BLaER1 treated with 17β-estradiol and CSF1 and Interleukin-3, amounts not matched to agents 10 nM and 100 nM (cell line): ENCODE measurements at regions not wholly inside any gene's neighbourhood (a gene's known extent, or its start where the extent isn't known, plus 50 kb on each side); places are given as distances from the start of the nearest gene placed in this dataset.

Experiments used
- H3K27ac ChIP-seq, 11 experiments: shearing (Covaris generic); formaldehyde crosslinking; 2 replicates each; pipeline ENCODE4 v1.8.1; 2022
- H3K27me3 ChIP-seq, 11 experiments: shearing (Covaris generic); formaldehyde crosslinking; 2 replicates each; pipeline ENCODE4 v1.8.1; 2022
- H3K36me3 ChIP-seq, 11 experiments: shearing (Covaris generic); formaldehyde crosslinking; 2 replicates each; pipeline ENCODE4 v1.8.1; 2022
- H3K4me1 ChIP-seq, 10 experiments: shearing (Covaris generic); formaldehyde crosslinking; 2 replicates each; pipeline ENCODE4 v1.8.1; 2022
- H3K4me2 ChIP-seq, 11 experiments: shearing (Covaris generic); formaldehyde crosslinking; 2 replicates each; pipeline ENCODE4 v1.8.1; 2022
- H3K4me3 ChIP-seq, 10 experiments: shearing (Covaris generic); formaldehyde crosslinking; 2 replicates each; pipeline ENCODE4 v1.8.1; 2022
- H3K9ac ChIP-seq, 11 experiments: shearing (Covaris generic); formaldehyde crosslinking; 2 replicates each; pipeline ENCODE4 v1.8.1; 2022
- H3K9me3 ChIP-seq, 11 experiments: shearing (Covaris generic); formaldehyde crosslinking; replicated peaks in 1 of 11; 2 replicates each; pipeline ENCODE4 v1.8.1; 2022
- H4K20me1 ChIP-seq, 11 experiments: shearing (Covaris generic); formaldehyde crosslinking; 2 replicates each; pipeline ENCODE4 v1.8.1; 2022
- Cebpa-rat ChIP-seq, 11 experiments: shearing (Covaris generic); IDR thresholded peaks; 2 replicates each; pipeline ENCODE4 v1.8.1; 2022

- Histone ChIP-seq H3K27ac (no peak overlapping the region), H3K4me2 (no peak overlapping the region), H3K9ac (no peak overlapping the region), H4K20me1 (no peaks in the 10 kb centered on the region), H3K27me3 (no peaks in the 10 kb centered on the region), H3K4me1 (no peaks in the 10 kb centered on the region), H3K4me3 (no peak overlapping the region), H3K9me3 (no peaks in the 10 kb centered on the region), H3K36me3 (no peaks in the 10 kb centered on the region)
- no peak for TF ChIP-seq Cebpa-rat (IDR thresholded peaks at IDR 0.05)
These were observed 185.1 kb upstream of the DDHD1 start for GRCh38 chr14:53338192-53338591.

DNA sequence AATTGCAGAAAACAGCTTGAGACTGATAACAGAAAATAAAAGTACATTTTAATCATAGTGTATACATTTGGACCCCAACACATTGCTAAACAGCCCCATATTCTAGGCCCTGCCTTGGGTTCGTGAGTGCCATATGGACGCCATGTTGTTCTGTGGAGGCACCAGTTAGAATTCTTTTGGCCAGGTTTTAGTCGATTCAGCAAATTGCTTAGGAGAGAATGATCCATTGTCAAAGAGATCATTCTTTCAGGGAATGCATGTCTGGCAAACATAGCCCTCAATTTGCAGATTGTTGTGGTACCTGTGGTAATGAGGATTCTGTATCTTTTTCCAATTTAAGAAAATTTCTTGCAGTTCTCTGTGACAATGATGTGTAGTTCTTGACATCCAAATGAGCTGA lies 183.6 kb upstream of the DDHD1 start:
- no peak overlapping the region for H3K4me3 ChIP-seq
- no peaks in the 10 kb centered on the region for H3K4me1 ChIP-seq
- no peaks in the 10 kb centered on the region for H3K27me3 ChIP-seq
- H4K20me1 ChIP-seq, result no peaks in the 10 kb centered on the region
- H3K4me2 ChIP-seq, result no peak overlapping the region
- no peak for TF ChIP-seq Cebpa-rat (IDR thresholded peaks at IDR 0.05)
- no peaks in the 10 kb centered on the region for H3K9me3 ChIP-seq
- H3K27ac ChIP-seq, result no peak overlapping the region
- no peak overlapping the region for H3K9ac ChIP-seq
- no peaks in the 10 kb centered on the region for H3K36me3 ChIP-seq

DNA sequence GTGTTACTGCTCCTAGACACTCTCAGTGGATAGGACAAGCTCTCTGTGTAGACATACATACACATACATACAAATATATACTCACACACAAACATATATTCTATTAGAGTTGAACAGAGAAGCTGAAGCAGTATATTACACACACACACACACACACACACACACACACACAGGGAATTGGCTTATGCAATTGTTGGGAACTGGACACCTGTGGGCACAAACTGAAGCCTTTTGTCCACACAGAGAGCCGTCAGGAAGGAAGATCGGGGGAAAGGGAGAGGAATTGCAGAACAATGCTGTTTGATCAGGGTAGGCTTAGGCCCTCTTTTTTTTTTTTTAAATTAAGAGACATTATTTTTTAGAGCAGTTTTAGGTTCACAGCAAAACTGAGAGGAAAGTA lies 180.7 kb upstream of the DDHD1 start:
- H3K27me3 ChIP-seq, result no peaks in the 10 kb centered on the region
- no peak overlapping the region for H3K4me3 ChIP-seq
- H3K36me3 ChIP-seq, result no peaks in the 10 kb centered on the region
- H4K20me1 ChIP-seq, result no peaks in the 10 kb centered on the region
- H3K4me1 ChIP-seq, result no peaks in the 10 kb centered on the region
- no peak overlapping the region for H3K9ac ChIP-seq
- TF ChIP-seq Cebpa-rat (IDR thresholded peaks at IDR 0.05), result no peak
- no peak overlapping the region for H3K27ac ChIP-seq
- H3K4me2 ChIP-seq, result no peak overlapping the region
- no peaks in the 10 kb centered on the region for H3K9me3 ChIP-seq

DNA sequence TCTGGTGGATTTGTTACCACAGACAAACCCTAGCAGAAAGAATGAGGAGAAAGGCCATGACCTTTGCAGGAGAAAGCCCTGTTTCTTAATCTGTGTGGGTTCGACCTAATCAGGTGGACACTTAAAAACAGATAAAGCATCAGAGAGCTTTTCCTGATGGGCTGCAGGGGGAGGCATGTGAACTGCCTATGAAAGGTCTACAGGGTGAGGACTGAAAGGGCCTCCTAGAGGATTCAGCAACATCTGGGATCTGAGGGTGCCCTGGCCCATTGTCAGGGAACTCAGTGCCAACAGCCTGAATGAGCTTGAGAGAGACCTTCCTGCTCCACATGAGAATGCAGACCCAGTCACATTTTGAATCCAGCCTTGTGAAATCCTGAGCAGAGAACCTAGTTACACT lies 178.8 kb upstream of the DDHD1 start:
- H3K4me3 ChIP-seq, result no peak overlapping the region
- H3K27ac ChIP-seq, result no peak overlapping the region
- no peak overlapping the region for H3K4me2 ChIP-seq
- H3K27me3 ChIP-seq, result no peaks in the 10 kb centered on the region
- no peaks in the 10 kb centered on the region for H4K20me1 ChIP-seq
- no peaks in the 10 kb centered on the region for H3K9me3 ChIP-seq
- no peak for TF ChIP-seq Cebpa-rat (IDR thresholded peaks at IDR 0.05)
- H3K9ac ChIP-seq, result no peak overlapping the region
- H3K4me1 ChIP-seq, result no peaks in the 10 kb centered on the region
- H3K36me3 ChIP-seq, result no peaks in the 10 kb centered on the region

DNA sequence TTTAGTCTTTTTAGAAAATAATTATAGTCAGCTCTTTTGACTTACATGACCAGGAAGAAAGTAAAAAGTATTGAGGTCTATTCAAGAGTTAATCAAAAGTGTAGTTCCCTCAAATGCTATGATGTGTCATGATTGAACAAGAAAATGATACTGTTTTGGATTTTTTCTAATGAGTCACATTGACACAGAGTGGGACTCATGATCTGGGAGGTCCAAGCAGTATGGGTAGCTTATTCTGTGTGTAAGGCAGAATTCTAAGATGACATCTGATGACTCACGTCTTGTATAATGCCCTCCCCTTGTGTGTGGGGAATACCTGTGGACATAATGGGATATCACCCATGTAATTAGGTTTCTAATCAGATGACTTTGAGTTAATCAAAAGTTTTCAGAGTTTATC lies 178.1 kb upstream of the DDHD1 start:
- Histone ChIP-seq H3K36me3 (no peaks in the 10 kb centered on the region), H3K9ac (no peak overlapping the region), H4K20me1 (no peaks in the 10 kb centered on the region), H3K4me2 (no peak overlapping the region), H3K4me3 (no peak overlapping the region), H3K27me3 (no peaks in the 10 kb centered on the region), H3K9me3 (no peaks in the 10 kb centered on the region), H3K4me1 (no peaks in the 10 kb centered on the region), H3K27ac (no peak overlapping the region)
- TF ChIP-seq Cebpa-rat (IDR thresholded peaks at IDR 0.05), result no peak

DNA sequence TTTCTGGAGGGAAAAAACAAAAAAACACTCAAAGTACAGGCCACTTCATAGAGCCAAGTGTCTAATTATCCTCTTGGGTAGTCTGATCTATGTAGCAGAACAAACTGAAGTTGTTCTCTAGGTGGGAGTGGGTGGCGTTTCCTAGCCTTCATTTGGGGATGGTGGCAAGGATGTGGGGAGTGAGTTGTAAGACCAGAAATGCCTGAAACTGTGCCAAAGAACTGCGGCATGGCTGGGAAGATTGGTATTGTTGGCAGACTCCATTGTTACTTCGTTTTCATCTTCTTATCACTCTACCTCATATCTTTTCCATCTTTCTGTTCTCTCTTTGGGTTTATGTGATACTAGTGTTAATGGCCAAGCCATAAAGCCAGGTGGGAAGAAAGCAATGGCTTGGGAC lies 177.3 kb upstream of the DDHD1 start:
- Histone ChIP-seq H3K27ac (no peak overlapping the region), H3K9ac (no peak overlapping the region), H3K36me3 (no peaks in the 10 kb centered on the region), H3K4me1 (no peaks in the 10 kb centered on the region), H3K4me3 (no peak overlapping the region), H3K9me3 (no peaks in the 10 kb centered on the region), H3K4me2 (no peak overlapping the region), H4K20me1 (no peaks in the 10 kb centered on the region), H3K27me3 (no peaks in the 10 kb centered on the region)
- no peak for TF ChIP-seq Cebpa-rat (IDR thresholded peaks at IDR 0.05)

DNA sequence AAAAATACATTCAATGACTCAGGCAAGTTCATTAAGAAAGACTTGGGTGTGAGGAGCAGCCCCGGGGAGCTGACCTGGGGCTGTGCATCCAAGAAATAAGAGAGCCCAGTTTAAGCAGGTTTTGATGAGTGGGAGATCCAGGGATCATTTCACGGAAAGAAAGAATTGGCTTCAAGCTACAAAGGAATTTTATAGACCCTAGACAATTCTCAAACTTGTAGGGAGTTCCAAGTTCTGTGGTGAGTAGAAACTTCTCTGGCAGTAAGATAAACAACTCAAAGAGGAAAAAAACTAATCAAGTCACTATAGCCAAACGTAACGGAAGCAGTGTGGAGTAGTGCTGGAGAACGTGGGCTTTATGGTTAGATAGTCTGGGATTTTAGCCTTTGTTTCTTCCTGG lies 175.7 kb upstream of the DDHD1 start:
- TF ChIP-seq Cebpa-rat (IDR thresholded peaks at IDR 0.05), result no peak
- no peak overlapping the region for H3K4me2 ChIP-seq
- H3K36me3 ChIP-seq, result no peaks in the 10 kb centered on the region
- H3K4me3 ChIP-seq, result no peak overlapping the region
- H3K9ac ChIP-seq, result no peak overlapping the region
- no peaks in the 10 kb centered on the region for H3K4me1 ChIP-seq
- no peaks in the 10 kb centered on the region for H3K27me3 ChIP-seq
- H4K20me1 ChIP-seq, result no peaks in the 10 kb centered on the region
- no peaks in the 10 kb centered on the region for H3K9me3 ChIP-seq
- no peak overlapping the region for H3K27ac ChIP-seq

DNA sequence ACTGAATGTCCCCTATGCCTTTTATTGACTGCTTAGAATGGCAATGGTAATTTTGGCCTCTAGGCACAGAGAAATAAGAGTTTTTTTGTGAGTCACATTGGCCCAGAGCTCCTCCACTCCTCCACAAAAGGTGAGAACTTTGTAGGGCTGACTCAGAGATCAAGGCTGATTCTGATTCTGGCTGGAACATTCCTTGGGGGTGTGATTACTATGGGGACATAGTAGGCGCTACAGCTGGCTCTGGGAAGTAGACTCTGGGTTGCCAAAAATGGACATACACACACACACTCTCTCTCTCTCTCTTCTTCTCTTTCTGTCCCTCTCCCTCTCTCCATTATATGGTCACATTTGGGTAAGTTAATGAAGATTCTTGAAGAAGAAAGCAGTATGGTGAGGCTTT lies 174.6 kb upstream of the DDHD1 start:
- Histone ChIP-seq H3K36me3 (no peaks in the 10 kb centered on the region), H3K9ac (no peak overlapping the region), H3K4me2 (no peak overlapping the region), H3K27me3 (no peaks in the 10 kb centered on the region), H3K9me3 (no peaks in the 10 kb centered on the region), H3K4me1 (no peaks in the 10 kb centered on the region), H3K4me3 (no peak overlapping the region), H3K27ac (no peak overlapping the region), H4K20me1 (no peaks in the 10 kb centered on the region)
- TF ChIP-seq Cebpa-rat (IDR thresholded peaks at IDR 0.05), result no peak

GRCh38 chr14:53325176-53325806 lies 172.2 kb upstream of the DDHD1 start:
- Histone ChIP-seq H3K4me3 (no peak overlapping the region), H4K20me1 (no peaks in the 10 kb centered on the region), H3K9me3 (no peaks in the 10 kb centered on the region), H3K9ac (no peak overlapping the region), H3K4me2 (no peak overlapping the region), H3K4me1 (no peaks in the 10 kb centered on the region), H3K27ac (no peak overlapping the region), H3K36me3 (no peaks in the 10 kb centered on the region), H3K27me3 (no peaks in the 10 kb centered on the region)
- TF ChIP-seq Cebpa-rat (IDR thresholded peaks at IDR 0.05), result no peak

DNA sequence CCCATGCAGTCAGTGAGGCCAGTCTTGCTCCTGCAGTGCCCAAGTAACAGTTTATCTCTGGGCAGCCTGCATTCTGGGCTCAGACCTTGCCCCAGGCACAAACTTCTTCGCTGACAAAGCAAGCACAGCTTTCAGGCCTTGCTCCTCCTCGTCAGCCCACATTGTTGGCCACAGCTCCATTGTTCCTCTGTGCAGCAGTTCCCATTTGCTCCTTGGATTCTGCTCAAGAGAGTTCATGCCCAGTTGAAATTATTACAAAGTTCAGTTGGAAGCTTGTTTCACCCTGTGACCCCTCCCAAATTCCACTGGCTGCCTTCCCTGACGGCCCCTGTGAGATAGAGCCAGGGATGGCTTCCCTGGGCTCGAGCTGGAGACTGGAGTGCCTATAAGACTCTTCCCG lies 163.4 kb upstream of the DDHD1 start:
- Histone ChIP-seq H3K9ac (no peak overlapping the region), H3K4me3 (no peak overlapping the region), H3K36me3 (peaks cover 0 to 26% (median 0%) of the 10 kb centered on the region in 11 experiments; a peak in 5 of 22 replicates), H3K4me2 (no peak overlapping the region), H3K9me3 (peaks cover 31 to 47% (median 40%) of the 10 kb centered on the region in 11 experiments), H3K4me1 (no peaks in the 10 kb centered on the region), H3K27me3 (no peaks in the 10 kb centered on the region), H3K27ac (no peak overlapping the region), H4K20me1 (no peaks in the 10 kb centered on the region)
- TF ChIP-seq Cebpa-rat (IDR thresholded peaks at IDR 0.05), result no peak
